Activated naive CD4-positive, alpha-beta T cell treated with anti-CD3 and anti-CD28 coated beads, Interleukin-2, amount 50 U/mL, for 72 hours (primary cell): ENCODE measurements at regions not wholly inside any gene's neighbourhood (a gene's known extent, or its start where the extent isn't known, plus 50 kb on each side); places are given as distances from the start of the nearest gene placed in this dataset.
"Not testable (repeated sequence)": the region's sequence is repeated elsewhere in the genome, so short reads cannot be mapped to it uniquely, and the experiment has no call there.

Experiments used
- ATAC-seq, 2 donors: fragments of 150-1000 bp; cut with Tn5 transposase; 2 replicates each; pipeline ENCODE4 v1.10.0; 2021; ENCODE audit warnings: mild to moderate bottlenecking in 2 of 2, moderate library complexity in 2 of 2
- DNase-seq, 2 donors: peaks; one replicate each; pipeline ENCODE4 v3.0.0; 2021 to 2022; ENCODE audit warnings: low spot score in 2 of 2
- H3K27ac Mint-ChIP-seq, 2 donors: one replicate each; pipeline ENCODE4 v1.8.0; 2022; ENCODE audit warnings: mild to moderate bottlenecking in 2 of 2, mixed read lengths in 2 of 2
- H3K36me3 Mint-ChIP-seq, 2 donors: one replicate each; pipeline ENCODE4 v1.8.0; 2022; ENCODE audit warnings: mixed read lengths in 2 of 2
- H3K9me3 Mint-ChIP-seq, 2 donors: one replicate each; pipeline ENCODE4 v1.8.0; 2022; ENCODE audit warnings: mixed read lengths in 2 of 2

DNA sequence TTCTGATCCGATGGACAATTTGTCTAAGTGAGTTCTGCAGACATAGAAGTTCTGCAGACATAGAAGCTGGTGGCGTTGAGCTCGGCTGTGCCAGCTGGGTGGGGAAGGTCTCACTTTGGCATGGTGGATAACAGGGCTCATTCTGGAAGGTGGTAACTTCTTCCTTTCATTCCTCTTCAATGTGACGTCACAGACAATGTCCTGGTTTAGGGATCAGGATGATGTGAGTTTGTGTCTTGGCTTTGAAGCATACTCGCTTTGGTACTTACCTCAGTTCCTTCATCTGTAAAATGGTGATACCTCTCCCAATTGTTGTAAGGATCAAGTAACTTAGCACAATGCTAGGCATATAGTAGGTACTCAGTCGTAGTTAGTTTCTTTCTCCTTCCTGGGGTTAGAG is 408.8 kb upstream of the ASIC2 start:
- no peak for ATAC-seq
- H3K9me3 Mint-ChIP-seq, result peaks cover 4% of the 10 kb centered on the region in 2 donors
- peaks cover 0 to 4% of the 10 kb centered on the region in 2 donors for H3K36me3 Mint-ChIP-seq
- no peak for DNase-seq
- no peak overlapping the region for H3K27ac Mint-ChIP-seq

DNA sequence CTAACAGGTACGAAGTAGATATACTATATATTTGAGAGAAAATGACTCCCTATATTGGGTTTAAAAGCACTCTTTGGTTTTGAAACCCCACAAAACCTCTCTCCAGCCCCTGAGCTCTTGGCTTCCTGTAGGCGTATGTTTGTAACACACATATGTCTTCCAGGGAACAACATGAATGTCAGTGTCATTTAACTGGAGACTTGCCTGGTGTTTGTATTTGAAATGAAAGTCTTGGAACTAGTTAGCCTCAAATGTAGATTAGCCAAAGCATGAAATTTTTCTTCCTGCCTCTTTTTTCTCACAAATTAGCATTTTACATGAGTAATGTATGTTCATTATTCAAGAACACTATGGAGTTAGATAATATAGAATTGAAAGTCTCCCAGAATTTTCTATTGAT is 411.8 kb upstream of the ASIC2 start:
- no peak overlapping the region for H3K27ac Mint-ChIP-seq
- H3K9me3 Mint-ChIP-seq, result peaks cover 4% of the 10 kb centered on the region in 2 donors
- DNase-seq, result no peak
- H3K36me3 Mint-ChIP-seq, result peaks cover 0 to 4% of the 10 kb centered on the region in 2 donors
- no peak for ATAC-seq

DNA sequence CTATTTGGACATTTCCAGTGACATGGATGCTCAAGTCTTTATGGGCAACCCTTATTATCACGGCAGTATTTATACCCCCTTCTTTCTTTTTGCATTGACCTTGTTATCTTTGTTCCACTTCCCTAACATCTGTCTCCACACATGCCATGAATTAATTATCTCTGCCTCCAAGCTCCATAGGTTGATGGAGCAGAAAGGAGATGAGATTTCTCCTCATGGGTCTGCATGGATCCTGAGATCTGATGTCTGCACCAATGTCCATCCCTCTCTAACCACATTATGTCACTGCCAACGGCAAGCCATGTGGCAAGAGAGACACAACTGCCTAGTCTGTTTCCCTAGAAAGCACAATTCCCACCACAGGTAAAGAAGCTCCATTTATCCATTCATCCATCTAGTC is 416.8 kb upstream of the ASIC2 start:
- Mint-ChIP-seq H3K27ac (no peak overlapping the region), H3K36me3 (peaks cover 0 to 4% of the 10 kb centered on the region in 2 donors), H3K9me3 (peaks cover 4 to 8% of the 10 kb centered on the region in 2 donors)
- ATAC-seq (no peak), DNase-seq (no peak)

DNA sequence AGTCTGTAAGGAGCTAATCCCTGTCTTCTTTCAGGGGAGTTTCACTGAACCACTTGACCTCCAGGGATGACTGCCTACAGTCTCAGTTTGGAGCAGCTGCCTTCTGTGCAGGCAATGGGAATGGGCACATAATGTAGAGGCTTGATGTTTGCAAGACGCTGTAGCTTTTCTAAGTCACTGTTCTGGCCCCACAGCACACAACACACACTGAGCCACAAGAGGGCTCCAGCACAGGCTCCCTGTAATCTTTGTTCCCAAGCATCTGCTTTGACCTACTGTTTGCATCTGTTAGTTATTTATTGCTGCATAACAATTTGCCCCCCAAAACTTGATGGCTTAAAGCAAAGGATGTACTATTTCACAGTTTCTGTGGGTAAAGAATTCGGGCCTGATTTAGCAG is 419.0 kb upstream of the ASIC2 start:
- ATAC-seq (no peak), DNase-seq (no peak)
- H3K9me3 Mint-ChIP-seq, result peaks cover 0 to 4% of the 10 kb centered on the region in 2 donors
- no peak overlapping the region for H3K27ac Mint-ChIP-seq
- H3K36me3 Mint-ChIP-seq, result no peaks in the 10 kb centered on the region

DNA sequence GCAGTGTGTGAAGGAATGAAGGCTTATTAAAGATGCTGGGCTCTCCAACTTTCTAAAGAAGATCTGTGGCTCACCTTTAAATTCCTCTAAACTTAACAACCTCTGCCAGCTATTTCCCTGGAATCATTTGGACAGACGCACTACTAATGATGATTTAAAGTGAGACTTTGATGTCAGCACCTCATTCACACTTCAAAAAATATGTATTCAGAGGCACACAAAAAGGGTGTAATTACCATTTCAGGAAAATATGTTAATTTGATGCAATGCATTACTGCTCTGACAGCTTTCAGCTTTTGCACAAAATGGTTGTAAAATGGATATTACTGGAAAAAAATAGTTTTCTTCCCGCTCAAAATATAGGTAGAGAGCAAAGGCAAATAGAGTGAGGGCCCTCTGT is 423.9 kb upstream of the ASIC2 start:
- DNase-seq (no peak), ATAC-seq (no peak)
- no peaks in the 10 kb centered on the region for H3K36me3 Mint-ChIP-seq
- no peak overlapping the region for H3K27ac Mint-ChIP-seq
- peaks cover 0 to 4% of the 10 kb centered on the region in 2 donors for H3K9me3 Mint-ChIP-seq

DNA sequence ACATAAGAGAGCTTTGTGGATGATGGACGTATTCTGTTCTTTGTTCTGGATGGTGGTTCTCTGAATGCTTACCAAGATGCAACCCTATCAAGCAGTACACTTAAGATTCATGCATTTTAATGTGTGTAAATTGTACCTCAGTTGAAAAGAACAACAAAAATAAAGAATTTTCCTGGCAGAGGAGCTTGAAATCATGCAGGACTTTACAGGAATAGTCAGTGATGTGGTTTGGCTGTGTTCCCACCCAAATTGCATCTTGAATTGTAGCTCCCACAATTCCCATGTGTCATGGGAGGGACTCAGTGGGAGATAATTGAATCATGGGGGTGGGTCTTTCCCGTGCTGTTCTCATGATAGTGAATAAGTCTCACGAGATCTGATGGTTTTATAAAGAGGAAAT is 430.6 kb upstream of the ASIC2 start:
- not testable (repeated sequence) for H3K36me3 Mint-ChIP-seq, H3K9me3 Mint-ChIP-seq, ATAC-seq, DNase-seq, H3K27ac Mint-ChIP-seq

DNA sequence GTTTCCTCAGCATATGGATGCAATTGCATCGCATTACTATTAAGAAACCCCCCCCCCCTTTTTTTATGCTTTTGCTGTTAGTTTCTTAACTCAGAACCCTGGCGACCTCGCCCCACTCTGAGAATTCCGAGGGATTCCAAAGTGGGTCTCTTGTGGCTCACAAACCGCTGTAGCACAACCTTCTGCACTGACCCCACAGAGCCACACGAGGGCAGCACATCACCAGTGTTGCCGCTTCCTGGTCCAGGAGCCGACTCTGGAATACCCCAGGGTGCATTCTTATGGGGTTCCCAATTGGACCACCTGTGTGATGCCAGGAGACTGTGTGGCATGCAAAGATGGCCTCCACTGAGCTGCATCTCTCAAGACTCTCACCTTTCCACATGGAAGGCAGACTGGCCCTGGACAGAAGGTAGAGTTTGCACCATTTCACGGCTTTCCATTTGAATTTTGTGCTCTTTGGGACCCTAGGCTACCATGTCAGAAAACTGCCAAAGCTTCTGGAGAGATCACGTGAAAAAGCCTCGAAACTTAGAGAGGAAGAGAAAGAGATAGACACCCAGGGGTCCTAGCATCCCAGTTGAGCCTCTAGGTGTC is 432.7 kb upstream of the ASIC2 start:
- DNase-seq, result peak in 1 of 2 donors; percentile 21
- H3K27ac Mint-ChIP-seq, result no peak overlapping the region
- no peak for ATAC-seq
- H3K36me3 Mint-ChIP-seq, result no peaks in the 10 kb centered on the region
- H3K9me3 Mint-ChIP-seq, result peaks cover under 1 to 5% of the 10 kb centered on the region in 2 donors

DNA sequence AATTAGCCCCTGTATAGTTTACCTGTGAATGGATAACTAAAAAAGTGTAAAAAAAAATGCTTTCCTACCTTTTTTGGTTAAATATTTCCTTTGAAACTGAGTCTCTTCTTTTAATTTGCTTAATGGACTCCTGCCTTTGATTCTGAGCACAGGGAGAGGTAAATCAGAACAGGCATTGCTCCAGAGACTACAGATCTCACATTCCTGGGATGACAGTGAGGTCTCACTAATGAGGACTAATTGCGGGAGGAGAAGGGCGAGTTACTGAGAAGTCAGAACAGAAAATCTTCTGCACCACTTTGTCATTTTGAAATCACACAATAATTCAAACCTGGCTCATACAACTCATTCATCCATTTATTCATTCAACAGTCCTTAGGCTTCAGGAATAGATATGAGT is 437.0 kb upstream of the ASIC2 start:
- DNase-seq (no peak), ATAC-seq (no peak)
- no peak overlapping the region for H3K27ac Mint-ChIP-seq
- H3K9me3 Mint-ChIP-seq, result peaks cover 10 to 17% of the 10 kb centered on the region in 2 donors
- H3K36me3 Mint-ChIP-seq, result peaks cover 0 to 6% of the 10 kb centered on the region in 2 donors

DNA sequence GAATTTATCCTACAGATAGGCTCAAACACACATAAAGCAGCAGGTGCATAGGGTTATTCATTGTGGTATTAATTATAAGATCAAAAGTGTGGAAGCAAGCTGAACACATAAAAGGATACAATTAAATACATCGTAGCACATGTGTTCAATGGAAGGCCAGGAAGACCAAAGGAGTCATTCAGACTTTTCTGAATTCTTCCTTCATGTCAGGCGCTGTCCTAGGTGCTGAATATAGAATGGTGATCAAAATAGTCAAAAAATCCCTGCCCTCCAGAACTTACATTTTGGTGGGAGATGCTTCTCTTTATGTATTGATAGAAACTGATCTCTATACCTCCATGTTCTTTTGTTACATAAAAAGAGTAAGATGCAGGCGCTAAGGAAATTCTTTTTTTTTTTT is 439.0 kb upstream of the ASIC2 start:
- DNase-seq, result no peak
- Mint-ChIP-seq H3K36me3 (peaks cover 0 to 6% of the 10 kb centered on the region in 2 donors), H3K27ac (no peak overlapping the region), H3K9me3 (peaks cover 10 to 17% of the 10 kb centered on the region in 2 donors)
- no peak for ATAC-seq

DNA sequence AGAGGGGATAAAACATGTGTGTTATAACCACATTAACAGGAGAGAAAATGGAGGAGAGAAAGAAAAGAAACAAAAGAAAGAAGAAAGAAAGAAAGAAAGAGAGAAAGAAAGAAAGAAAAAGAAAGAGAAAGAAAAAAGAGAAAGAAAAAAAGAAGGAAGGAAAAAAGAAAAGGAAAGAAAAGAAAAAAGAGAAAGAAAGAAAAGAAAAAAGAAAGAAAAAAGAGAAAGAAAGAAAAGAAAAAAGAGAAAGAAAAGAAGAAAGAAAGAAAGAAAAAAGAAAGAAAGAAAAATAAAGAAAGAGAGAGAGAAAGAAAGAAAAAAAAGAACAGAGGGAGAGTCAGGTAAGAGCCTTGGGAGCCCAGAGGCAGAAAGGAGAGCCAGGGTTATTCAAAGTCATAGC is 446.6 kb upstream of the ASIC2 start:
- Mint-ChIP-seq H3K9me3 (no peaks in the 10 kb centered on the region), H3K36me3 (no peaks in the 10 kb centered on the region), H3K27ac (no peak overlapping the region)
- ATAC-seq (no peak), DNase-seq (no peak)

DNA sequence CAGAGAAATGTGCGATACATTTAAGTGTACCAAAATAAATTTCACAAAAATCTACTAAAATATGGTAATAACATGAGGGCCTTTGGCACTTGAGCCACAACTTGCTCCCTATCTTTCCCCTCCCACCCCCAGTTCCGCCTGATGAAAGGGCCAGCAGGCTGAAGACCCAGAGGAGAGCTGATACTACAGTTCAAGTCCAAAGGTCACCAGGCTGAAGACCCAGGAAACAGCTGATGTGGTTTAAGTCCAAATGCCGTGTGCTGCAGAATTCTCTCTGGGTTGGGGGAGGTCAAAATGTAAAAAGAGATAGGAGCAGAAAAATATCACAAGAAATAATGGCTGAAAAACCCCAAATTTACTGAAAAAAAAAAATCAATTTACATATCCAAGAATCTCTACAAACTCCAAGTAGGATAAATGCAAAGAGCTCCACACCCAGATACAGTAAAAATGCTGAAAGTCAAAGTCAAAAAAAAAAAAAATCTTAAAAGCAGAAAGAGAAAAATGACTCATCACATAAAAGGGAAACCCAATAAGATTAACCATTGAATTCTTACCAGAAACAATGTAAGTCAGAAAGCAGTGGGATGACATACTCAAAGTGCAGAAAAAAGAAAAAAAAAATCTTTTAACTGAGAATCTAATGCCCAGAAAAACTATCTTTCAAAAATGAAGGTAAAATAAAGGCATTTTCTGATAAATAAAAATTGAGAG is 452.1 kb upstream of the ASIC2 start:
- Mint-ChIP-seq H3K27ac (no peak overlapping the region), H3K9me3 (no peaks in the 10 kb centered on the region), H3K36me3 (no peaks in the 10 kb centered on the region)
- DNase-seq (no peak), ATAC-seq (peak in 1 of 2 donors; percentile 32)

DNA sequence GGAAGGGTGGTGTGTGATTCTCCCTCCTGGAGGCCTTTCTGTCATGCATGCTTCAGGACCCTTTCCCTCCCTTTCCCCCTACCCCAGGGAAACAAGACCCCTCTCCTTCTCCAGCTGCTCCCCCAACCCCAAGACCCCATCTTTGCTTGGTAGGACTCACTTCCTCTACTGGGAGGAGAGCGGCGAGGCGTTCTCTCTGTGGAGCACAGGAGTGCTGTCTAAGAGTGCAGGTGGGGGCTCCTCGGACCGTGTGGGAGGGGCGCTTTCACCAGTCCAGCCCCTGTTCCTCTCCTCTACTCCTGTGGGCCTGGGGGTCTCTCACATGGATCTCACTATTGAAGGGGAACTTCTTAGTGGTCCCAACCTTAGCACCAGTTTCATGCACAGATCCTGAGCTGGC is 456.1 kb upstream of the ASIC2 start:
- no peak for ATAC-seq

DNA sequence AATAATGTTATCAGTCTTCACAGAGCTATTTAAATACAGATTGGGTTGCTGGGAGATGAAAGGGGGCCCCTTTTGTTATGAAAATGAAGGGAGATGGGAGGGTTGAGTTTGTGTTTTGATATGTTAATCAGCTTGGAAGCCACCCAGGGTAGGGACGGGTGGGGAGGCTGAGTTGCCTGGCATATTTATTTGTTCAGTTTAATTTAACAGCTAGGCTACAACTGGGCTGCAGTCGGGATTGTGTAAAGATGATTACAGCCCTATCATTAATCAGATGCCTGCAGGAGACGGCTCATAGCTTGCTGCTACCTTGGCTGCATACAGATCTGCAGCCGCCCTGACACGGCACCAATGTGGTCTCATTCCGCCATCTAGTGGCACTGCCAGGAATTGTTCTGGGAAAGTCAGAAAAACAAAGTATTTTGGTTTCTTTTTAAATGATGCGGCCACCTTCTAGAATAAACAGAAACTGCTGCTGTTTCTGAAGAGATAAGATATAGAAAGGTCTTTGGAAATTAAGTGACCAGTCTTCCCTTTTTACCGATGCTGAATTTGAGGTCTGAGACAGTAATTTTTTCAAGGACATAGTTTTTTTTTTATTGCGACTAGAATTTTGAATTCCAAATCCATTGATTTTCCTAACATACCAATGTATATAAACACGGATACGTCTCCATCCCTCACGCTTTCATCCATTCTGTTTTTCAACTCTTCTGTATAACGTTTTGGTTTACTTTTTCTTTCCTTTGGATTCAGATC is 458.0 kb upstream of the ASIC2 start:
- H3K27ac Mint-ChIP-seq, result no peak overlapping the region
- peaks cover 0 to 6% of the 10 kb centered on the region in 2 donors for H3K9me3 Mint-ChIP-seq
- peaks cover 0 to 9% of the 10 kb centered on the region in 2 donors for H3K36me3 Mint-ChIP-seq
- ATAC-seq (peak; percentile 31 to 69), DNase-seq (peak in 1 of 2 donors; percentile 77)

More for the DNA sequence above, 456.1 kb upstream of the ASIC2 start:
- no peaks in the 10 kb centered on the region for H3K9me3 Mint-ChIP-seq
- H3K27ac Mint-ChIP-seq, result no peak overlapping the region
- no peaks in the 10 kb centered on the region for H3K36me3 Mint-ChIP-seq
- no peak for DNase-seq

DNA sequence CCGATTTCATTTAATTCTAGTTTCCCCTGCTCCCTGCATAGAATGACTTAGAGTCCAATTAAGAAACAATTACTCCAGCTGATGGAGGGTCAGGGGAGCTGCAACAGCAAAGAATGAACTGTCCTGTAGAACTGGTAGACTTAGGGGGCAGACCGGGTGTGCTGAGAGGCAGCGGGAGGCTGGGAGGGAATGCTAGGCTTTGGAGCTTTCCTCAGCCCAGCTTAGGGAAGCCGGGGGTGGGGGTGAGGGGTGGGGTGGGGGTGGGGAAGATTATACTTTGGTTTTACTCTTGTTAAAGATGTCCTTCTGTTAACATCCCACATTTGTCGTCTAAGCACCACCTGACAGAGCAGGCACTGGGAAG is 458.6 kb upstream of the ASIC2 start:
- no peak for ATAC-seq
- Mint-ChIP-seq H3K9me3 (peaks cover 0 to 6% of the 10 kb centered on the region in 2 donors), H3K36me3 (peaks cover 0 to 9% of the 10 kb centered on the region in 2 donors), H3K27ac (no peak overlapping the region)
- DNase-seq, result no peak

DNA sequence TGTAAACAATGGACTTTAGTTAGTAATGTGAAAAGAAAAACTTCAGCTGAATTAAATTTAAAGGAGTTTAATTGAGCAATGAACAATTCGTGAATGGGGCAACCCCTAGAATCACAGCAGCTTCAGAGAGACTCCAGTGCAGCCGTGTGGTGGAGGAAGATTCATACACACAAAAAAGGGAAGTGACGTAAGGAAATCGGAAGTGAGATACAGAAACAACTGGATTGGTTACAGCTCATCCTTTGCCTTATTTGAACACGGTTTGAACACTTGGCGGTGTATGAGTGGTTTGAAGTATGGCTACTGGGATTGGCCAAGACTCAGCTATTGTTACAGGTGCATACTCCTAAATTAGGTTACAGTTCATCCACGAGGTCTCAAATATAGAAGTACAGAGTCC is 460.4 kb upstream of the ASIC2 start:
- no peak overlapping the region for H3K27ac Mint-ChIP-seq
- DNase-seq (no peak), ATAC-seq (no peak)
- H3K9me3 Mint-ChIP-seq, result peaks cover 0 to 6% of the 10 kb centered on the region in 2 donors
- peaks cover 0 to 9% of the 10 kb centered on the region in 2 donors for H3K36me3 Mint-ChIP-seq

DNA sequence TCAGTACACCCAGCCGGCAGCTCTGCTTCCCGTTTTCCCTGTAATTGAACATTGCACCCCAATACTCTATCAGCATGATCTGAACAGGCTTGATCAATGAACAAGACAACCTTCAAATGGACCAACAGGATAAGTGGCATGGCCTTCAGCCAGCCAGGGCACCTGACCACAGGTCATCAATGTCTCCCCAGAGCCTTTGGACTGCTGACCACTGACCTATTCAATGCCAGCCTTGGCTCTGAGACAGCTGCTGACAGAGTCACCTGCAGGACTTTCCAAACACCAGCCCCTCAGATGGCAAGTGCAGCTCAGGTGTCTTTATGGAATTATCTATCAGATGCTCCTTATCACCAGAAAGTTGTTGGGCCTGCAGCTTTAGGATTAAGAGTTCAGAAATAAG is 462.9 kb upstream of the ASIC2 start:
- no peak for DNase-seq
- Mint-ChIP-seq H3K36me3 (peaks cover 0 to 9% of the 10 kb centered on the region in 2 donors), H3K27ac (no peak overlapping the region), H3K9me3 (peaks cover 0 to 6% of the 10 kb centered on the region in 2 donors)
- no peak for ATAC-seq

DNA sequence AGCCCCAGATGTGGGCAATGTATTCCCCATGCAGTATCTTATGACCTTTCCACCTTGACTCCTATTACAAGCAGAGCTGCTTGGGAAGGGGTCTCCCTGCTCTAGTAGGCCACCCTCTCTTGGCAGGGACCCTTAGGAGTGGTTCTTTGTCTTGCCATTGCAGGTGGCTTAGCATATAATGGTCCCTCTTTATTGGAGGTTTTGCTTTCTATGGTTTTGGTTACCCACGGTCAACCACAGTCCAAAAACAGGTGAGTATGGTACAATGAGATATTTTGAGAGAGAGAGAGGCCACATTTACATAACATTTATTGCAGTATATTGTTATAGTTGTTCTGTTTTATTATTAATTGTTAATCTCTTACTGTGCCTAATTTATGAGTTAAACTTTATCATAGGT is 472.8 kb upstream of the ASIC2 start:
- H3K9me3 Mint-ChIP-seq, result no peaks in the 10 kb centered on the region
- no peak overlapping the region for H3K27ac Mint-ChIP-seq
- DNase-seq (no peak), ATAC-seq (no peak)
- no peaks in the 10 kb centered on the region for H3K36me3 Mint-ChIP-seq
